ENCODE measurements at regions not wholly inside any gene's neighbourhood (a gene's known extent, or its start where the extent isn't known, plus 50 kb on each side); places are given as distances from the start of the nearest gene placed in this dataset.

- no peak for TF ChIP-seq CTCF (IDR thresholded peaks at IDR 0.05; ENCODE audit: partially characterized antibody, unreplicated experiment)
- DNase-seq: no peak
- H3K36me3 Mint-ChIP-seq (ENCODE audit: unreplicated experiment): no peaks in the 10 kb centered on the region
- H3K4me3 Mint-ChIP-seq (ENCODE audit: unreplicated experiment): no peak overlapping the region
- peaks cover 4% of the 10 kb centered on the region for H3K27me3 Mint-ChIP-seq (ENCODE audit: unreplicated experiment)
- peaks cover 1% of the 10 kb centered on the region for H3K4me1 Mint-ChIP-seq (ENCODE audit: low read depth, unreplicated experiment)
- peaks cover 2% of the 10 kb centered on the region for H3K9me3 Mint-ChIP-seq (ENCODE audit: unreplicated experiment)
- no peak overlapping the region for H3K27ac Mint-ChIP-seq (ENCODE audit: unreplicated experiment)
These were observed 126.0 kb upstream of the MGMT start for GRCh38 chr10:129341087-129341486.

- no peak overlapping the region for H3K4me3 Mint-ChIP-seq (ENCODE audit: unreplicated experiment)
- TF ChIP-seq CTCF (IDR thresholded peaks at IDR 0.05; ENCODE audit: partially characterized antibody, unreplicated experiment): no peak
- no peak for DNase-seq
- peaks cover 4% of the 10 kb centered on the region for H3K27me3 Mint-ChIP-seq (ENCODE audit: unreplicated experiment)
- H3K4me1 Mint-ChIP-seq (ENCODE audit: low read depth, unreplicated experiment): peaks cover 1% of the 10 kb centered on the region
- no peaks in the 10 kb centered on the region for H3K36me3 Mint-ChIP-seq (ENCODE audit: unreplicated experiment)
- H3K9me3 Mint-ChIP-seq (ENCODE audit: unreplicated experiment): peaks cover 2% of the 10 kb centered on the region
- no peak overlapping the region for H3K27ac Mint-ChIP-seq (ENCODE audit: unreplicated experiment)
These were observed 124.7 kb upstream of the MGMT start for GRCh38 chr10:129342385-129342784.

- TF ChIP-seq CTCF (IDR thresholded peaks at IDR 0.05; ENCODE audit: partially characterized antibody, unreplicated experiment): no peak
- peaks cover 2% of the 10 kb centered on the region for H3K9me3 Mint-ChIP-seq (ENCODE audit: unreplicated experiment)
- no peaks in the 10 kb centered on the region for H3K36me3 Mint-ChIP-seq (ENCODE audit: unreplicated experiment)
- no peak for DNase-seq
- H3K4me1 Mint-ChIP-seq (ENCODE audit: low read depth, unreplicated experiment): peaks cover 1% of the 10 kb centered on the region
- H3K4me3 Mint-ChIP-seq (ENCODE audit: unreplicated experiment): no peak overlapping the region
- H3K27me3 Mint-ChIP-seq (ENCODE audit: unreplicated experiment): peaks cover 4% of the 10 kb centered on the region
- no peak overlapping the region for H3K27ac Mint-ChIP-seq (ENCODE audit: unreplicated experiment)
These were observed 123.9 kb upstream of the MGMT start for GRCh38 chr10:129343141-129343540.

- peaks cover 4% of the 10 kb centered on the region for H3K27me3 Mint-ChIP-seq (ENCODE audit: unreplicated experiment)
- peaks cover 2% of the 10 kb centered on the region for H3K9me3 Mint-ChIP-seq (ENCODE audit: unreplicated experiment)
- no peak overlapping the region for H3K4me3 Mint-ChIP-seq (ENCODE audit: unreplicated experiment)
- no peaks in the 10 kb centered on the region for H3K36me3 Mint-ChIP-seq (ENCODE audit: unreplicated experiment)
- TF ChIP-seq CTCF (IDR thresholded peaks at IDR 0.05; ENCODE audit: partially characterized antibody, unreplicated experiment): no peak
- H3K4me1 Mint-ChIP-seq (ENCODE audit: low read depth, unreplicated experiment): peaks cover 1% of the 10 kb centered on the region
- DNase-seq: no peak
- no peak overlapping the region for H3K27ac Mint-ChIP-seq (ENCODE audit: unreplicated experiment)
These were observed 122.9 kb upstream of the MGMT start for GRCh38 chr10:129344103-129344502.

GRCh38 chr10:129344731-129345355 is 122.2 kb upstream of the MGMT start:
- Mint-ChIP-seq H3K27me3 (ENCODE audit: unreplicated experiment) (peaks cover 4% of the 10 kb centered on the region), H3K4me1 (ENCODE audit: low read depth, unreplicated experiment) (peaks cover 1% of the 10 kb centered on the region), H3K36me3 (ENCODE audit: unreplicated experiment) (no peaks in the 10 kb centered on the region), H3K4me3 (ENCODE audit: unreplicated experiment) (no peak overlapping the region), H3K27ac (ENCODE audit: unreplicated experiment) (no peak overlapping the region), H3K9me3 (ENCODE audit: unreplicated experiment) (peaks cover 2% of the 10 kb centered on the region)
- TF ChIP-seq CTCF (IDR thresholded peaks at IDR 0.05; ENCODE audit: partially characterized antibody, unreplicated experiment): no peak
- DNase-seq: no peak
